HEK293T (cell line): ENCODE measurements at regions not wholly inside any gene's neighbourhood (a gene's known extent, or its start where the extent isn't known, plus 50 kb on each side); places are given as distances from the start of the nearest gene placed in this dataset.

Experiments used
- ARNT ChIP-seq: fragments of 450-650 bp; IDR thresholded peaks from 2 replicates; pipeline ENCODE4 v1.6.1; 2017; ENCODE audit warnings: mild to moderate bottlenecking
- FOXM1 ChIP-seq: fragments of 450-650 bp; IDR thresholded peaks from 2 replicates; pipeline ENCODE4 v1.6.1; 2017; ENCODE audit warnings: mild to moderate bottlenecking, borderline replicate concordance
- NFRKB ChIP-seq: fragments of 450-650 bp; IDR thresholded peaks from 2 replicates; pipeline ENCODE4 v1.6.1; 2016; ENCODE audit warnings: mild to moderate bottlenecking, moderate library complexity
- SUZ12 ChIP-seq: fragments of 450-650 bp; IDR thresholded peaks from 2 replicates; pipeline ENCODE4 v1.6.1; 2016; ENCODE audit warnings: mild to moderate bottlenecking
- TARDBP ChIP-seq: fragments of 450-650 bp; IDR thresholded peaks from 2 replicates; pipeline ENCODE4 v1.6.1; 2016

GRCh38 chr2:228590681-228591080 is 409.2 kb upstream of the SPHKAP start:
- no peak for TF ChIP-seq SUZ12
- TF ChIP-seq ARNT = no peak
- no peak for TF ChIP-seq FOXM1
- no peak for TF ChIP-seq TARDBP
- no peak for TF ChIP-seq NFRKB
